ENCODE measurements at regions not wholly inside any gene's neighbourhood (a gene's known extent, or its start where the extent isn't known, plus 50 kb on each side); places are given as distances from the start of the nearest gene placed in this dataset.

DNA sequence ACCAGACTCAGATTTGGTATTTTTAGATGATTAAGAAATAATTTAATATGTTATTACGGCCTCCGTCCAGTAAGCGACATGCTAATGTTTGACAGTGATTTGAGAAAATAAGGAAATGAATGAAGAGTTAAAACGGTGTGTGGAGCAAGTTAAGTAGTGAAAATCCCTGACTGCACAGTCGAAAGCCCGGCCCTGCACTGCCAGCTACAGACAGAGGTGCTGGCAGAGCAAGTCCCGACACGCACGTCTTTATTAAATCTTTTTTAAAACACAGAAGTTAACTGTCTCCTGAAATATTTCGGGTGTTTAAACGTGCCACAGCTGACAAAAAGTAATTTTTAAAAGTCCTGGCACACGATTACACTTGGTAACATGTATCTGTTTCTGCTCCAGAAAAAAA, 293.4 kb upstream of the RNF32 start:
- ATAC-seq (no peak), DNase-seq (no peak)
- TF ChIP-seq, protein P1, sequence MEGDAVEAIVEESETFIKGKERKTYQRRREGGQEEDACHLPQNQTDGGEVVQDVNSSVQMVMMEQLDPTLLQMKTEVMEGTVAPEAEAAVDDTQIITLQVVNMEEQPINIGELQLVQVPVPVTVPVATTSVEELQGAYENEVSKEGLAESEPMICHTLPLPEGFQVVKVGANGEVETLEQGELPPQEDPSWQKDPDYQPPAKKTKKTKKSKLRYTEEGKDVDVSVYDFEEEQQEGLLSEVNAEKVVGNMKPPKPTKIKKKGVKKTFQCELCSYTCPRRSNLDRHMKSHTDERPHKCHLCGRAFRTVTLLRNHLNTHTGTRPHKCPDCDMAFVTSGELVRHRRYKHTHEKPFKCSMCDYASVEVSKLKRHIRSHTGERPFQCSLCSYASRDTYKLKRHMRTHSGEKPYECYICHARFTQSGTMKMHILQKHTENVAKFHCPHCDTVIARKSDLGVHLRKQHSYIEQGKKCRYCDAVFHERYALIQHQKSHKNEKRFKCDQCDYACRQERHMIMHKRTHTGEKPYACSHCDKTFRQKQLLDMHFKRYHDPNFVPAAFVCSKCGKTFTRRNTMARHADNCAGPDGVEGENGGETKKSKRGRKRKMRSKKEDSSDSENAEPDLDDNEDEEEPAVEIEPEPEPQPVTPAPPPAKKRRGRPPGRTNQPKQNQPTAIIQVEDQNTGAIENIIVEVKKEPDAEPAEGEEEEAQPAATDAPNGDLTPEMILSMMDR (IDR thresholded peaks at IDR 0.05): no peak
- Histone ChIP-seq H3K4me3 (no peak overlapping the region), H3K27ac (no peak overlapping the region), H3K36me3 (no peaks in the 10 kb centered on the region), H3K9me3 (peaks cover 0 to 7% (median 0%) of the 10 kb centered on the region in 11 donors), H3K27me3 (peaks cover 0 to 4% (median 0%) of the 10 kb centered on the region in 7 donors), H3K4me1 (no peaks in the 10 kb centered on the region)
- WGBS, 2 donors: 75 to 79% methylated on average over 12 of the region's 12 CpGs
- intact Hi-C loops (cut with DNase I): no loop called here

- TF ChIP-seq, protein P1 (IDR thresholded peaks at IDR 0.05): no peak
- intact Hi-C loops (cut with DNase I): no loop called here
- 95 to 96% methylated on average over 3 of the region's 3 CpGs for WGBS, 2 donors
- Histone ChIP-seq H3K27me3 (peaks cover 0 to 4% (median 0%) of the 10 kb centered on the region in 7 donors), H3K4me3 (no peak overlapping the region), H3K36me3 (no peaks in the 10 kb centered on the region), H3K9me3 (peaks cover 0 to 7% (median 0%) of the 10 kb centered on the region in 11 donors), H3K4me1 (no peaks in the 10 kb centered on the region), H3K27ac (no peak overlapping the region)
- ATAC-seq (no peak), DNase-seq (no peak)
Measured at GRCh38 chr7:156344595-156344994, 296.0 kb upstream of the RNF32 start.

DNA sequence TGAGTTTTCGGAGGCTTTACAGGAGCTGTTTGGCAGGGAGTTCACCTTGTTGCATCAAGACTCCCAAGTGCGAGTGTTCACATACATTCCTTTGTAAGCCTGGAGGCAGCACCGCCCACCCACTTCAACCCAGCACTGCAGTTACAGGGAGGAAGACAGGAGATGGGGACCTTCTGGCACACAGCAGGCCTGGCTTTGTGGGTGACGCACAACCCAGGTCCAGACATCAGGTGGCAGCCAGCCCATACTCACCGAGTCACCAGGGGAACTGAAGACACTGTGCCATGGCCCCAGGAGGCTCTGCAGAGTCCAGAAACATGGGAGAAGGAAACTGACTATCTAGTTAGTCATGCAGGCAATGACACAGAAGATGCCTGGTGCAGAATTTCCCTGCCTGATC, 305.9 kb upstream of the RNF32 start:
- Histone ChIP-seq H3K27ac (no peak overlapping the region), H3K4me3 (no peak overlapping the region), H3K36me3 (no peaks in the 10 kb centered on the region), H3K27me3 (peaks cover 0 to 13% (median 0%) of the 10 kb centered on the region in 7 donors), H3K4me1 (no peaks in the 10 kb centered on the region), H3K9me3 (peaks cover 0 to 7% (median 0%) of the 10 kb centered on the region in 11 donors)
- TF ChIP-seq, protein P1 (IDR thresholded peaks at IDR 0.05): no peak
- no peak for ATAC-seq
- intact Hi-C loops (cut with DNase I): no loop called here
- no peak for DNase-seq
- 79% methylated on average over 5 of the region's 5 CpGs for WGBS, 2 donors

GRCh38 chr7:156327916-156328315, 312.7 kb upstream of the RNF32 start:
- ATAC-seq (no peak), DNase-seq (no peak)
- intact Hi-C loops (cut with DNase I): no loop called here
- no peaks in the 10 kb centered on the region for H3K4me1 ChIP-seq
- no peaks in the 10 kb centered on the region for H3K36me3 ChIP-seq
- H3K4me3 ChIP-seq: no peak overlapping the region
- no peak overlapping the region for H3K27ac ChIP-seq
- 64 to 71% methylated on average over 4 of the region's 4 CpGs for WGBS, 2 donors
- TF ChIP-seq, protein P1 (IDR thresholded peaks at IDR 0.05): no peak
- peaks cover 0 to 15% (median 0%) of the 10 kb centered on the region in 7 donors for H3K27me3 ChIP-seq
- H3K9me3 ChIP-seq: peaks cover 0 to 7% (median 0%) of the 10 kb centered on the region in 11 donors

Data from heart right ventricle (tissue), 16 donors.